Activated naive CD8-positive, alpha-beta T cell treated with anti-CD3 and anti-CD28 coated beads, Interleukin-2, amount 50 U/mL, for 16 hours (primary cell): ENCODE measurements at regions not wholly inside any gene's neighbourhood (a gene's known extent, or its start where the extent isn't known, plus 50 kb on each side); places are given as distances from the start of the nearest gene placed in this dataset.
"Not testable (repeated sequence)": the region's sequence is repeated elsewhere in the genome, so short reads cannot be mapped to it uniquely, and the experiment has no call there.

ENCODE experiments used
- DNase-seq: peaks from one replicate; pipeline ENCODE4 v3.0.0-alpha.2; 2020; ENCODE audit warnings: low read depth, low spot score

- no peak for DNase-seq
These were observed 1326.4 kb downstream of the BRD1 start for GRCh38 chr22:48501231-48501750.

- DNase-seq, result no peak
These were observed 1327.0 kb downstream of the BRD1 start for GRCh38 chr22:48500471-48501230.

GRCh38 chr22:48499456-48500425 lies 1327.9 kb downstream of the BRD1 start:
- DNase-seq, result no peak

- no peak for DNase-seq
These were observed 1328.9 kb downstream of the BRD1 start for GRCh38 chr22:48498526-48499331.

- not testable (repeated sequence) for DNase-seq
These were observed 1329.7 kb downstream of the BRD1 start for GRCh38 chr22:48497743-48498520.

GRCh38 chr22:48496987-48497650 lies 1330.6 kb downstream of the BRD1 start:
- DNase-seq, result no peak

- no peak for DNase-seq
These were observed 1331.3 kb downstream of the BRD1 start for GRCh38 chr22:48496226-48496845.

- DNase-seq, result no peak
These were observed 1332.0 kb downstream of the BRD1 start for GRCh38 chr22:48495751-48496080.

- DNase-seq, result no peak
These were observed 1332.5 kb downstream of the BRD1 start for GRCh38 chr22:48494968-48495750.

- no peak for DNase-seq
These were observed 1333.3 kb downstream of the BRD1 start for GRCh38 chr22:48494256-48494967.

- no peak for DNase-seq
These were observed 1333.9 kb downstream of the BRD1 start for GRCh38 chr22:48493733-48494132.

GRCh38 chr22:48492366-48493320 lies 1335.0 kb downstream of the BRD1 start:
- no peak for DNase-seq

GRCh38 chr22:48491451-48491941 lies 1336.2 kb downstream of the BRD1 start:
- no peak for DNase-seq

GRCh38 chr22:48490500-48491411 lies 1336.9 kb downstream of the BRD1 start:
- DNase-seq, result no peak

- DNase-seq, result no peak
These were observed 1337.8 kb downstream of the BRD1 start for GRCh38 chr22:48489551-48490499.
